Loucy (cell line): ENCODE measurements at regions not wholly inside any gene's neighbourhood (a gene's known extent, or its start where the extent isn't known, plus 50 kb on each side); places are given as distances from the start of the nearest gene placed in this dataset.

ENCODE experiments used
- H2AFZ ChIP-seq: fragments of 200-600 bp; sonication (generic); 2 replicates; pipeline ENCODE4 v1.6.0; 2016; ENCODE audit warnings: antibody characterized with exemption, mild to moderate bottlenecking, low read length, moderate library complexity
- H3F3A ChIP-seq: fragments of 200-600 bp; 2 replicates; pipeline ENCODE4 v1.6.0; 2016; ENCODE audit warnings: antibody characterized with exemption, low read depth, mild to moderate bottlenecking
- H3K27me3 ChIP-seq: fragments of 200-600 bp; sonication (generic); 2 replicates; pipeline ENCODE4 v1.6.1; 2014; ENCODE audit warnings: low read length, mild to moderate bottlenecking; ENCODE audit not compliant: insufficient read depth, poor library complexity, severe bottlenecking
- H3K36me3 ChIP-seq: fragments of 200-600 bp; sonication (generic); 2 replicates; pipeline ENCODE4 v1.6.1; 2016; ENCODE audit warnings: low read length; ENCODE audit not compliant: insufficient read depth
- H3K4me1 ChIP-seq: fragments of 200-600 bp; sonication (generic); 2 replicates; pipeline ENCODE4 v1.5.1; 2014; ENCODE audit warnings: low read length, mild to moderate bottlenecking; ENCODE audit not compliant: insufficient read depth, poor library complexity, severe bottlenecking
- H3K4me2 ChIP-seq: fragments of 200-600 bp; sonication (generic); 2 replicates; pipeline ENCODE4 v1.6.0; 2014; ENCODE audit warnings: antibody characterized with exemption, low read length, low read depth, mild to moderate bottlenecking; ENCODE audit not compliant: poor library complexity, severe bottlenecking
- H3K4me3 ChIP-seq: fragments of 200-600 bp; sonication (generic); 2 replicates; pipeline ENCODE4 v1.5.1; 2014; ENCODE audit warnings: low read length, mild to moderate bottlenecking, mixed read lengths; ENCODE audit not compliant: poor library complexity, severe bottlenecking
- H3K79me2 ChIP-seq: fragments of 200-600 bp; sonication (generic); 2 replicates; pipeline ENCODE4 v1.6.1; 2014; ENCODE audit warnings: low read length; ENCODE audit not compliant: insufficient read depth
- H3K9ac ChIP-seq: fragments of 200-600 bp; sonication (generic); 2 replicates; pipeline ENCODE4 v1.6.0; 2014; ENCODE audit warnings: mild to moderate bottlenecking, low read depth, low read length, moderate library complexity; ENCODE audit not compliant: poor library complexity, severe bottlenecking
- H3K9me2 ChIP-seq: fragments of 200-600 bp; sonication (generic); replicated peaks from 2 replicates; pipeline ENCODE4 v1.6.1; 2016; ENCODE audit warnings: low read depth, low read length, mixed read lengths
- H3K9me3 ChIP-seq: fragments of 200-600 bp; sonication (generic); 2 replicates; pipeline ENCODE4 v1.6.1; 2014; ENCODE audit warnings: mild to moderate bottlenecking, antibody characterized with exemption, low read length, low read depth; ENCODE audit not compliant: insufficient read depth
- H4K20me1 ChIP-seq: fragments of 200-600 bp; sonication (generic); 2 replicates; pipeline ENCODE4 v1.6.0; 2014; ENCODE audit warnings: antibody characterized with exemption, low read length, mild to moderate bottlenecking; ENCODE audit not compliant: insufficient read depth, poor library complexity, severe bottlenecking
- CTCF ChIP-seq: fragments of 200-600 bp; sonication (generic); conservative IDR thresholded peaks from 2 replicates; pipeline ENCODE4 v1.5.1; 2014; ENCODE audit warnings: mild to moderate bottlenecking, antibody characterized with exemption, low read length
- EZH2phosphoT487 ChIP-seq: fragments of 200-600 bp; IDR thresholded peaks from 2 replicates; pipeline ENCODE4 v1.6.1; 2018; ENCODE audit warnings: antibody characterized with exemption, mild to moderate bottlenecking, moderate library complexity, borderline replicate concordance

GRCh38 chrX:6661736-6662135 lies 126.8 kb upstream of the VCX3A start:
- H3F3A ChIP-seq, result no peaks in the 10 kb centered on the region

GRCh38 chrX:6660567-6661264 lies 125.8 kb upstream of the VCX3A start:
- no peaks in the 10 kb centered on the region for H3F3A ChIP-seq
- no peaks in the 10 kb centered on the region for H3K27me3 ChIP-seq
- no peak overlapping the region for H3K4me2 ChIP-seq
- TF ChIP-seq EZH2phosphoT487 (no peak), CTCF (no peak)
- H3K9me2 ChIP-seq, result no peaks in the 10 kb centered on the region
- no peaks in the 10 kb centered on the region for H3K9me3 ChIP-seq
- H3K36me3 ChIP-seq, result no peaks in the 10 kb centered on the region
- no peaks in the 10 kb centered on the region for H4K20me1 ChIP-seq
- H3K9ac ChIP-seq, result no peak overlapping the region
- no peak overlapping the region for H2AFZ ChIP-seq
- H3K4me1 ChIP-seq, result no peaks in the 10 kb centered on the region
- H3K4me3 ChIP-seq, result no peak overlapping the region
- H3K79me2 ChIP-seq, result no peaks in the 10 kb centered on the region

More at GRCh38 chrX:6661736-6662135, 126.8 kb upstream of the VCX3A start:
- Histone ChIP-seq H3K36me3 (no peaks in the 10 kb centered on the region), H3K9me3 (no peaks in the 10 kb centered on the region), H3K79me2 (no peaks in the 10 kb centered on the region), H3K4me1 (no peaks in the 10 kb centered on the region), H3K4me3 (no peak overlapping the region), H3K9me2 (no peaks in the 10 kb centered on the region), H2AFZ (no peak overlapping the region), H3K4me2 (no peak overlapping the region), H3K27me3 (no peaks in the 10 kb centered on the region), H4K20me1 (no peaks in the 10 kb centered on the region), H3K9ac (no peak overlapping the region)
- TF ChIP-seq CTCF (no peak), EZH2phosphoT487 (no peak)

DNA sequence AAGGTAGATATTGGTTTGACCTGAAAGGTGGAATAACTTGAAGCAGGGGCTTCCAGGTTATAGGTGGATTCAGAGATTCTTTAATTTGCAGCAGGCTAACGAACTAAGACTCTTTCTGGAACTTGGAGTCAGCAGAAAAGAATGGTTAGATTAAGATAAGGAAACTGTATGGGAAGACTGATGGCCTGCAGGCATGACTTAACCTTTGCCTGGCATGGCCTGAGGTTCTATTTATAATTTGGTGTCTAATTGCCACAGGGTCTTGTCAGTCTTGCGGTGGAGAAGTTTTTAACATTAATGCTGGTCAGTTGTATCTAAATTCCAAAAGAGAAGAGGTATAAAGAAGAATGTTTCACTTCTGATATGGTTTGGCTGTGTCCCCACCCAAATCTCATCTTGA lies 110.3 kb upstream of the VCX3A start:
- Histone ChIP-seq H4K20me1 (no peaks in the 10 kb centered on the region), H3K9me3 (no peaks in the 10 kb centered on the region), H3K79me2 (no peaks in the 10 kb centered on the region), H3K27me3 (no peaks in the 10 kb centered on the region), H3K9me2 (no peaks in the 10 kb centered on the region), H3K4me1 (no peaks in the 10 kb centered on the region), H3K9ac (no peak overlapping the region), H3F3A (no peaks in the 10 kb centered on the region), H2AFZ (no peak overlapping the region), H3K36me3 (no peaks in the 10 kb centered on the region), H3K4me3 (no peak overlapping the region), H3K4me2 (no peak overlapping the region)
- TF ChIP-seq EZH2phosphoT487, result no peak
- TF ChIP-seq CTCF, result no peak
